NCI-H2171 treated with DMSO at 0.1 percent for 48 hours (cell line): ENCODE measurements at regions not wholly inside any gene's neighbourhood (a gene's known extent, or its start where the extent isn't known, plus 50 kb on each side); places are given as distances from the start of the nearest gene placed in this dataset.
"Not testable (repeated sequence)": the region's sequence is repeated elsewhere in the genome, so short reads cannot be mapped to it uniquely, and the experiment has no call there.

ENCODE experiments used
- DNase-seq: peaks from one replicate; lab custom pipeline; 2025; lab: John Stamatoyannopoulos, UW

DNA sequence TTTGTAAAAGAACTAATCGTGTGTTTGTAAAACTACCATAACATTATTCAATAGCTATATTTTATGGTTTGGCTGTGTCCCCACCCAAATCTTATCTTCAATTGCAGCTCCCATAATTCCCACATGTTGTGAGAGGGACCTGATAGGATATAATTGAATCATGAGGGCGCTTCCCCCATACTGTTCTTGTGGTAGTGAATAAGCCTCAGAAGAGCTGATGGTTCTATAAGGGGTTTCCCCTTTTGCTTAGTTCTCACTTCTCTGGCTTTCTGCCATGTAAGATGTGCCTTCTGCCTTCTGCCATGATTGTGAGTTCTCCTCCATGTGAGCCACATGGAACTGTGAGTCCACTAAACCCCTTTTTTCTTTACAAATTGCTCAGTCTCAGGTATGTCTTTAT is 1372.3 kb downstream of the AMY1C start:
- DNase-seq, result no peak

DNA sequence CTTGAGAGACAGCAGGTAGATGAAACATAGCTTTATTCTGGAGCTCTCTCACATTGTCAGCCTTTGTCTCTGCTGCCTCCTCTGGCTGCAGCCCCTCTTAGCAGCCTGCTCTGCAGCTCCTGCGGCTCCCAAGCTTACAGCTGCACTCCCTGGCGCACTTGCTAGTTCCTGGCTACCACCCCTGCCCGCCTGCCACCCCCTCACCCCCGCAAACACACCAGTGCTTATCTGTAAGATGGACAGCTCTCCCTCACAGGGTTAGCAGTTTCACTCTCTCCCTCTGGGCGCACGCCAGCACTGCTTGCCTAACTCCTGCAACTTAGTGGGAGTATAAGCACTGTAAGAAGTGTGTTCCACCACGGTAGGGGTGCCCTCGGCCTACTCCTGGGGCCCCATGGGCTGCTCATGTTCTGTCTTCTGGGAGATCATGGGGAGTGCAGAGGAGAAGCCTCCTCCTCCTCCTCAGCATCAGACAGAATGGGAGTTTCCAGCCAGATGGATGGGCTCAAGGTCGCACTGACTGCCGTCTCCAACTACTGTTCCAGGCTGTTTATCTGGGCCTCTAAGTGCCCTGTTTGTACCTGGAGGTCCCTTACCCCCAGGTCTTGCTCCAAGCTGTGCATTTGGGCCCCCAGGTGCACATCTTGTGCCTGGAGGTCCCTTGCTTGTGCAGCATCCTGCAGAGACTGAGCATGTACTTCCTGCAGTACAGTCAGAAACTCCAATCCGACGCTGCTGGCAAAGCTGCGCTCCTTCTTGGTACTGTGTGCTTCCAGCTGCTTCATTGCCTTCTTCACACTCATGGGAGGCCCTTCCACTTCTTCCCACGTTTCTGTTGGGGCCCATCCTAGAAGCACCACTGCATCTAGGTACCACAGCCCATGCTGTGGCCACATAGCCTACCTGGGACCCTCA is 1388.1 kb downstream of the AMY1C start:
- DNase-seq, result peak; percentile 69

GRCh38 chr1:105138458-105138893 is 1388.8 kb downstream of the AMY1C start:
- peak; percentile 94 for DNase-seq

GRCh38 chr1:105172788-105173187 is 1423.1 kb downstream of the AMY1C start:
- peak; percentile 54 for DNase-seq

DNA sequence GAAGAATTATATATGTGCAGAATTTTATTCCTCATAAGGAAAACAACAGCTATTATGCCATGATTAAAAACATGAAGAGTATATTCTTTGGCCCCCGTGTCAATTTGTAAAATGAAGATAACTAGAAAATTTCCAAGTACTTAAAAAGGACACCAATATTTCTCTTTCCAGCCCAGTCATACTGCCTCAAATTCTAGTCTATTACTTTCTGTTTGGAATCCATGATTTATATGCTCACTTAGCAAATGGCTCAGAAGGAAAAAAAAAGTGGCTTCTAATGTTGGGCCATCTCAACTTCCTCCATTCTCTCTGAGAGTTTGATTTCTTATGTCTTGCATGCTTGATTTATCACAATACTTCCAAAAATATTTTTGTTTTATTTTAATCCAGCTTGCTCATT is 1431.1 kb downstream of the AMY1C start:
- no peak for DNase-seq

GRCh38 chr1:105204836-105205371 is 1455.2 kb downstream of the AMY1C start:
- no peak for DNase-seq

DNA sequence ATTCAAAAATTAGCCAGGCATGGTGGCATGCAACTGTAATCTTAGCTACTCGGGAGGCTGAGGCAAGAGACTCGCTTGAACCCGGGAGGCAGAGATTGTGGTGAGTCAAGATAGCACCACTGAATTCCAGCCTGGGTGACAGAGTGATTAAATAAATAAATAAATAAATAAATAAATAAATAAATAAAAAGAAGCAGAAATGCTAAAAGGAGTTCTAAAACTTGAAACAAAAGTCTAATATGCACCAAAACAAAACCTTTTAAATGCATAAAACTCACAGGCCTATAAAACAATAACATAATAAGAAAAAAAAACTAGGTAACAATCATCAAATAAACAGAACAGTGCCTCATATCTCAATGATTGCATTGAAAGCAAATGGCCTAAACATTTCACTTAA is 1458.9 kb downstream of the AMY1C start:
- no peak for DNase-seq

DNA sequence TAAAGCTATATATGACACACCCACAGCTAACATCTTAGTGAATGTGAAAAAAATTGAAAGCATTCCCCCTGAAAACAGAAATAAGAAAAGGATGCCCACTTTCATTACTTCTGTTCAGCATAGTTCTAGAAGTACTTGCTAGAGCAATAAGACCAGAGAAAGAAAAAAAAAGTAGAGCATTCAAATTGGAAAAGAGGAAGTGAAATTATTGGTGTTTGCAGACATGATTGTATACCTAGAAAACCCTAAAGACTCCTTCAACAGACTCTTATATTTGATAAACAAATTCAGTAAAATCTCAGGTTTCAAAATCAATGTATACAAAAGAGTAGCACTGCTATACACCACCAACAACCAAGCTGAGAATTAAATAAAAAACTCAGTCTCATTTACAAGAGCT is 1461.0 kb downstream of the AMY1C start:
- peak; percentile 23 for DNase-seq

DNA sequence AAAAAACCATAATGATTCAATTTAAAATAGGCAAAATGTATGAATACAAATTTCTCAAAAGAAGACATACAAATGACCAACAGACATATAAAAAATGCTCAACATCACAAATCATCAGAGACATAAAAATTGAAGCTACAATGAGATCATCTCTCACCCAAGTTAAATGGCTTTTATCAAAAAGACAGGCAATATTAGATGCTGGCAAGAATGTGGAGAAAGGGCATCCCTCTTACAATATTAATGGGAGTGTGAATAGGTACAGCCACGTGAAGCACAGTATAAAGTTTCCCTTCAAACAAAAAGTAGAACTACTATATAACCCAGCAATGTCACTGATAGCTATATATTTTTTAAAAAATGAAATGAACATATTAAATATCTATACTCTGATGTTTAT is 1481.7 kb downstream of the AMY1C start:
- DNase-seq, result no peak

- DNase-seq, result peak; percentile 54
Measured at GRCh38 chr1:105243411-105243810, 1493.7 kb downstream of the AMY1C start.

DNA sequence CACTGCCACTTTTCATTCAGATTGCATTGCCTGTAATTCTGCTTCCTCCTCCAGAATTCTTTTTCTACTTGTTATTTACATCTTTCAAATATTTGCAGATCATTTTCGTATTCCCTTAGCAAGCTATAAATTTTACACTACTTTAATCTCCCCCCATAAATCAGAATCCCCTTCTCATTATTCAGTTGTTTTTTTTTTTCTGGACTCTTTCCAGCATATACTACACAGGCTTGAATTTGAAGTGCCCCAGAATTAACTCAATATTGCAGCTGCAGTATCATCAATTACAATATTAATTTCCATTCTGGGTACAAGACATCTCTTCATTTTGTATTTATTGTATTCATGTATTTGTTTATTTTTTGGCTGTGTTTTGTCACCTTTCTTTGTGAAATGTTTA is 1494.3 kb downstream of the AMY1C start:
- DNase-seq, result peak; percentile 29

GRCh38 chr1:105254906-105255305 is 1505.2 kb downstream of the AMY1C start:
- no peak for DNase-seq

DNA sequence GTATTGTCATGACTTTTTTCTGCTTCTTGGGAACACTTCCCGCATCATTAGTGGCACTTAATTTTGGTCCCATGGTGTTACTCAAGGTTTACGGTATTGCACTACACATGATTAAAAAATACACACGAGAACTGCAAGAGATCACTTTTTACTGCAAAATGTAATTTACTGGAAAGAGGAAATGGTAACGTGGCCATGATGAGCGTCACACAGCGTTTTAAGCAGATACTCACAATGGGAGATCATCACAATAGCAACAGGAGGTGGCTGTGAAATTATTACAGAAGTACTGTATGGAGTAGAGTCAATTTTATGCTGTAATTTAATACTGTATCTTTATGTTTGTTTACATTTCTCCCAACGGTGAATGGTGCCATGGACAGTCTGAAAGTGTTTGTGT is 1510.3 kb downstream of the AMY1C start:
- DNase-seq, result peak; percentile 21

DNA sequence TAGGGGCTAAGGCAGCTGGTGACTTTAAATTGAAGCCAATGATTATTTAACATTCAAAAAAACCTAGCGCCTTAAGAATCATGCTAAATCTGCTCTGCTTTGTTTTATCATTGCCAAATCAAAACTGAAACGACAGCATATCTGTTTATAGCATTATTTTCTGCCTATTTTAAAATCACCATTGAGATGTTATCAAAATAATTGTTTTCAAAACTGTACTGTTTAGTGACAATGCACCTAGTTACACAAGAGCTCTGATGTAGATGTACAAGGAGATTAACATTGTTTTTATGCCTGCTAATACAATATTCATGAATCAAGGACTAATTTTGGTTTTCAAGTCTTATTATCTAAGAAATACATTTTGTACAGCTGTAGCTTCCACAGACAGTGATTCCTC is 1521.3 kb downstream of the AMY1C start:
- no peak for DNase-seq

DNA sequence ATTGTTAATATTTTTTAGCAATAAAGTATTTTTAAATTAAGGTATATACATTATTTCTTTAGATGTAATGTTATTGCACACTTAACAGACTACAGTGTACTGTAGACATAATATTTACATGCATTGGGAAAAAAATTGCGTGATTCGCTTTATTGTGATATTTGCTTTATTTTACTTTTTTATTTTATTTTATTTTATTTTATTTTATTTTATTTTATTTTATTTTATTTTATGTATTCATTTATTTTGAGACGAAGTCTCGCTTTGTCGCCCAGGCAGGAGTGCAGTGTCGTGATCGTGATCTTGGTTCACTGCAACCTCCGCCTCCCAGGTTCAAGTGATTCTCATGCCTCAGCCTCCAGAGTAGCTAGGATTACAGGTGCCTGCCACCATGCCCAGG is 1522.7 kb downstream of the AMY1C start:
- DNase-seq, result not testable (repeated sequence)

GRCh38 chr1:105294838-105295237 is 1545.1 kb downstream of the AMY1C start:
- DNase-seq, result no peak

- DNase-seq, result no peak
Measured at GRCh38 chr1:105310063-105310462, 1560.4 kb downstream of the AMY1C start.

DNA sequence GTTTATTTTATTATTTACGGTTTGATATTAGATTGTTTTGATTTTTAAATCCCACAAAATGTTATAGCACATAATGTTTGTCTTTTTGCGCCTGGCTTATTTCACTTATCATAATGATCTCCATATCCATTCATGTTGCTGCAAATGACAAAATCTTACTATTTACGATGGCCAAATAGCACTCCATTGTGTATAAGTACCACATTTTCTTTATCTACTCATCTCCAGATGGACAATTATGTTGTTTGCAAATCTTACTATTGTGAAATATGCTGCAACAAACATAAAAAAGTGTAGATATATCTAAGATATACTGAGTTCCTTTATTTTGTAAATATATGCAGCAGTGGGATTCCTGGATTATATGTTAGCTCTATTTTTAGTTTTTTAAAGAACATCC is 1568.3 kb downstream of the AMY1C start:
- no peak for DNase-seq

- DNase-seq, result no peak
Measured at GRCh38 chr1:105326886-105327285, 1577.2 kb downstream of the AMY1C start.

DNA sequence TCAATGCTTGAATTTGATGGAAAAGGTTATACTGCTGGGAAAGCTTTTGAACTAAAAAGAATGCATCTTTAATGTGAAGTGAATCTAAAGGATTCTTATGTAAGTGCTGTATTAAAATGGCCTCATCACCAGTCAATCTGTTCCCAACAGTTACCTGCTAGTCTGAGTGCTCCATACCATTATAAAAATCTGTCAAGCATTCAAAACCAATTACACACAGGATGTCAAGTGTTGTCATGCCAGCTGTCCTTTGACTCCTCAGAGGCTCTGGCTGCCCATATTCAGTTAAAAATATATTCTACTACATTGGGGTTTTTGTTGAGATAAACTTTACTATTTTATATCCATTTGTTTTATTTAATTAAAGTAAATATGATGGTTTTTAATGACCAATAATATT is 1587.7 kb downstream of the AMY1C start:
- peak; percentile 96 for DNase-seq

GRCh38 chr1:105343317-105343716 is 1593.6 kb downstream of the AMY1C start:
- no peak for DNase-seq

DNA sequence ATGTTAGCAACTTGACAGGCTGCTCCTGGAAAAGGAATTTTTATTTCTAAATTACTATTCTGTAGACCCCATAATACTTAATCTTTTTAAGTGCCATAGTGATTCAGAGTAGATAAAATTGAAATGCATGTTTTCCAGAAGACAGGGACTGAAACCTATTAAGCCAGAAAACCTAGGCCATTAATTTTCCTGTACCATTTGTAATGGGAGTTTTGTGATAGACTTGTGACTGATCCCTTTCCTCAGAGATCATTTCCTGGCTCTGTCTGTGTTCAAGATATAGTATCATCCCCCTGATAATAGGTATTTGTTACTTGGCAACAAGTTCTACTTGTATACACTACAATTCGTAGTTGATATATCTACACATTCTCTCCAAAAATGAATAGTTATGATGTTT is 1609.8 kb downstream of the AMY1C start:
- DNase-seq, result no peak

GRCh38 chr1:105362438-105362837 is 1612.7 kb downstream of the AMY1C start:
- no peak for DNase-seq

- DNase-seq, result peak; percentile 65
Measured at GRCh38 chr1:105368446-105368845, 1618.7 kb downstream of the AMY1C start.
